OCI-LY7 (cell line): ENCODE measurements at regions not wholly inside any gene's neighbourhood (a gene's known extent, or its start where the extent isn't known, plus 50 kb on each side); places are given as distances from the start of the nearest gene placed in this dataset.

Experiments used
- BruUV-seq: library from RNA; stranded (reverse); fragments of 400-500 nt; replicated peaks from 2 replicates; lab custom pipeline; 2021; lab: Mats Ljungman, UMichigan
- CTCF ChIA-PET: fragments of 300-600 bp; sonication (Branson Sonifier 250); formaldehyde crosslinking; loops from one replicate; lab custom pipeline; 2022; ENCODE audit warnings: antibody characterized with exemption; ENCODE audit not compliant: unreplicated experiment; lab: Charles Lee
- POLR2A ChIA-PET: fragments of 300-600 bp; sonication (Branson Sonifier 250); formaldehyde crosslinking; loops from one replicate; lab custom pipeline; 2022; ENCODE audit warnings: antibody characterized with exemption; lab: Charles Lee
- DNase-seq: peaks from one replicate; pipeline ENCODE4 v3.0.0-alpha.2; 2015; ENCODE audit warnings: low spot score
- H2AFZ ChIP-seq: fragments of 200-600 bp; sonication (generic), shearing (Covaris generic); 2 replicates; pipeline ENCODE4 v1.6.1; 2014; ENCODE audit warnings: mild to moderate bottlenecking, antibody characterized with exemption, low read length, moderate library complexity
- H3K27ac ChIP-seq: fragments of 200-600 bp; sonication (generic); 2 replicates; pipeline ENCODE4 v1.5.1; 2014; ENCODE audit warnings: mixed run types, low read depth, mild to moderate bottlenecking, moderate library complexity, low read length, inconsistent platforms; ENCODE audit not compliant: poor library complexity, severe bottlenecking
- H3K36me3 ChIP-seq: fragments of 200-600 bp; sonication (generic); 2 replicates; pipeline ENCODE4 v1.6.1; 2014; ENCODE audit warnings: mild to moderate bottlenecking, antibody characterized with exemption, low read length, moderate library complexity, mixed read lengths; ENCODE audit not compliant: insufficient read depth
- H3K4me1 ChIP-seq: fragments of 200-600 bp; sonication (generic); 2 replicates; pipeline ENCODE4 v1.5.1; 2014; ENCODE audit warnings: mild to moderate bottlenecking, low read length; ENCODE audit not compliant: insufficient read depth, poor library complexity, severe bottlenecking
- H3K4me2 ChIP-seq: fragments of 200-600 bp; sonication (generic); 2 replicates; pipeline ENCODE4 v1.6.1; 2014; ENCODE audit warnings: mild to moderate bottlenecking, low read length
- H3K4me3 ChIP-seq: fragments of 200-600 bp; sonication (generic); 2 replicates; pipeline ENCODE4 v1.5.1; 2014; ENCODE audit warnings: mild to moderate bottlenecking, low read depth, low read length; ENCODE audit not compliant: poor library complexity, severe bottlenecking
- H3K79me2 ChIP-seq: fragments of 200-600 bp; sonication (generic); 2 replicates; pipeline ENCODE4 v1.6.1; 2016; ENCODE audit warnings: low read depth, mild to moderate bottlenecking, low read length, moderate library complexity, mixed read lengths; ENCODE audit not compliant: insufficient read depth
- H3K9me2 ChIP-seq: fragments of 200-600 bp; sonication (generic); 2 replicates; pipeline ENCODE4 v1.6.1; 2016; ENCODE audit warnings: mild to moderate bottlenecking, low read length, mixed read lengths; ENCODE audit not compliant: insufficient read depth
- H3K9me3 ChIP-seq: fragments of 200-600 bp; sonication (generic); 2 replicates; pipeline ENCODE4 v1.6.1; 2014; ENCODE audit warnings: mild to moderate bottlenecking, mixed run types, low read length, mixed read lengths
- H4K20me1 ChIP-seq: fragments of 200-600 bp; sonication (generic); 2 replicates; pipeline ENCODE4 v1.6.1; 2014; ENCODE audit warnings: mild to moderate bottlenecking, antibody characterized with exemption, low read length, moderate library complexity, mixed read lengths; ENCODE audit not compliant: insufficient read depth
- EZH2phosphoT487 ChIP-seq: fragments of 200-600 bp; sonication (generic); IDR thresholded peaks from 2 replicates; pipeline ENCODE4 v1.6.1; 2018; ENCODE audit warnings: low read depth, borderline replicate concordance, mild to moderate bottlenecking, mixed run types, antibody characterized with exemption, low read length, moderate library complexity, mixed read lengths
- intact Hi-C: fragments of 100-400 bp; cut with micrococcal nuclease; formaldehyde crosslinking; loops from one replicate; pipeline ENCODE4 v1.10.0; 2022; ENCODE audit not compliant: unreplicated experiment
- TF ChIP-seq, protein P1 (sequence below): fragments of 200-600 bp; sonication (generic); conservative IDR thresholded peaks from 2 replicates; pipeline ENCODE4 v1.5.1; 2014; ENCODE audit warnings: mild to moderate bottlenecking, antibody characterized with exemption, low read length, moderate library complexity, mixed read lengths

DNA sequence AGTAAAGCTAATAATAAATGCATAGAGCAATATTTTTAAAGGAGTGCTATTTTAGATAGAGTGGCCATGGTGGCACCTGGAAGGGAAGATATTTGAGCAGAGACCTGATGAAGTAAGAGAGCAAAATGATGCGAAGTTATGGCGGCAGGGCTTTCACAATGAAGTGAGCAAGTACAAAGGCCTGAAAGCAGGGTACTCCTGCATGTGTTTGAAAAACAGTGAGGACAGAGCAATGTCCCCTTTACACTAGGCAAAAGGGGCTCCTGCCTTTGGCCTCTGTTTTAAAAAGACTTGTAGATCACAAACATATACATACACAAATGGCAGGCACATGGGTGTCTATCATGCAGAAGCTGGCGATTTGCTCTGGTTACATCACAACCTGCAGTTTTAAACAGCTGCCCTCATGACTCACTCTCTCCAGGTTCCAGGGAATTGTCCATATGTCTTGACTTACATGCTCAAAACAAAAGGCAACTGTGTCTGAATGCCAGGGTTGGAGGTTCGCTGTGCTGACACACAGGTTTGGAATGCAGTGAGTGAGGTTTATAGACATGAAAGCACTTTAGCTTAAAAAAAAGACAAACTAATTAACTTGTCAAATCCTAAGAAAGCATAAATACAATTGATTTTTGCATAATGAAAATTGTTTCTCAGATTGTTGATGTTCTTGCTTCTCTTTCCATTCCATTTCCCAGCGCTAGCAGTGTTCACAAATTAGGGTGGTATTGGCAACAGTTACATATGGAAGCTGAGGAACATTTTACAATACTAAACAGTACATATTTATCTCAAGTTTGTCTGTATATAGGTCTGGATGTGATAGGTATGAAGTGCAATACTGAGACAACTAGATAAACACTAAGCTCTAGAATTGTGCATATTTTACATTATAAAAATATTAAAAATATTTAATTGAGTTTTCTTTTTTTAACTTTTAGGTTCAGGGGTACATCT is 313.9 kb downstream of the BARHL2 start:
- Histone ChIP-seq H3K4me3 (no peak overlapping the region), H2AFZ (no peak overlapping the region), H3K27ac (no peak overlapping the region), H4K20me1 (no peaks in the 10 kb centered on the region), H3K9me3 (no peaks in the 10 kb centered on the region), H3K9me2 (no peaks in the 10 kb centered on the region), H3K79me2 (no peaks in the 10 kb centered on the region), H3K4me1 (no peaks in the 10 kb centered on the region), H3K4me2 (no peak overlapping the region), H3K36me3 (no peaks in the 10 kb centered on the region)
- DNase-seq: no peak
- TF ChIP-seq EZH2phosphoT487: no peak
- TF ChIP-seq, protein P1, sequence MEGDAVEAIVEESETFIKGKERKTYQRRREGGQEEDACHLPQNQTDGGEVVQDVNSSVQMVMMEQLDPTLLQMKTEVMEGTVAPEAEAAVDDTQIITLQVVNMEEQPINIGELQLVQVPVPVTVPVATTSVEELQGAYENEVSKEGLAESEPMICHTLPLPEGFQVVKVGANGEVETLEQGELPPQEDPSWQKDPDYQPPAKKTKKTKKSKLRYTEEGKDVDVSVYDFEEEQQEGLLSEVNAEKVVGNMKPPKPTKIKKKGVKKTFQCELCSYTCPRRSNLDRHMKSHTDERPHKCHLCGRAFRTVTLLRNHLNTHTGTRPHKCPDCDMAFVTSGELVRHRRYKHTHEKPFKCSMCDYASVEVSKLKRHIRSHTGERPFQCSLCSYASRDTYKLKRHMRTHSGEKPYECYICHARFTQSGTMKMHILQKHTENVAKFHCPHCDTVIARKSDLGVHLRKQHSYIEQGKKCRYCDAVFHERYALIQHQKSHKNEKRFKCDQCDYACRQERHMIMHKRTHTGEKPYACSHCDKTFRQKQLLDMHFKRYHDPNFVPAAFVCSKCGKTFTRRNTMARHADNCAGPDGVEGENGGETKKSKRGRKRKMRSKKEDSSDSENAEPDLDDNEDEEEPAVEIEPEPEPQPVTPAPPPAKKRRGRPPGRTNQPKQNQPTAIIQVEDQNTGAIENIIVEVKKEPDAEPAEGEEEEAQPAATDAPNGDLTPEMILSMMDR: no peak
- intact Hi-C loops: no loop called here
- ChIA-PET POLR2A (interaction anchor here (0.8 kb wide), 1 partner anchor 12 kb away, joined by 5 read pairs; no protein-coding TSS in a partner anchor), CTCF (no interaction called here)
- BruUV-seq: no TSS peak

DNA sequence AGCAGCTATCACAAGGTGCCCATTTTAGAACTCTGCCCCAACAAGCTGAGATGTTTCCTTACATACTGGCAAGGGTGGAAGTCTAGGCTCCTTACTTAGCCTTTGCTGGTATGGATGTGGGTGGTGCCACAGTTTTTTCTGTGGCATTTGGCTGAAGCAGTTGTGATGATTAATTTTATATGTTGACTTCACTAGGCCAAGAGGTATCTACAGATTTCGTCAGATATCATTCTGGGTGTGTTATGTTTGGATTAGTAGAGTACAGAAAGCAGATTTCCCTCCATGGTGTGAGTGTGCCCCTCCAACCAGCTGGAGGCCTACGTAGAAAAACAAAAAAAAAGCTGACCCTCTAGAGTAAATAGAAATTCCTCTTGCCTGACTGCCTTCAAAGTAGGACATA is 317.0 kb downstream of the BARHL2 start:
- TF ChIP-seq EZH2phosphoT487: no peak
- TF ChIP-seq, protein P1: no peak
- H3K79me2 ChIP-seq: no peaks in the 10 kb centered on the region
- H3K4me3 ChIP-seq: no peak overlapping the region
- no peak for DNase-seq
- H3K9me2 ChIP-seq: no peaks in the 10 kb centered on the region
- no peaks in the 10 kb centered on the region for H3K4me1 ChIP-seq
- no TSS peak for BruUV-seq
- H3K27ac ChIP-seq: no peak overlapping the region
- H3K36me3 ChIP-seq: no peaks in the 10 kb centered on the region
- ChIA-PET CTCF (no interaction called here), POLR2A (no interaction called here)
- H3K4me2 ChIP-seq: no peak overlapping the region
- H2AFZ ChIP-seq: no peak overlapping the region
- H4K20me1 ChIP-seq: no peaks in the 10 kb centered on the region
- H3K9me3 ChIP-seq: no peaks in the 10 kb centered on the region
- intact Hi-C loops: no loop called here

DNA sequence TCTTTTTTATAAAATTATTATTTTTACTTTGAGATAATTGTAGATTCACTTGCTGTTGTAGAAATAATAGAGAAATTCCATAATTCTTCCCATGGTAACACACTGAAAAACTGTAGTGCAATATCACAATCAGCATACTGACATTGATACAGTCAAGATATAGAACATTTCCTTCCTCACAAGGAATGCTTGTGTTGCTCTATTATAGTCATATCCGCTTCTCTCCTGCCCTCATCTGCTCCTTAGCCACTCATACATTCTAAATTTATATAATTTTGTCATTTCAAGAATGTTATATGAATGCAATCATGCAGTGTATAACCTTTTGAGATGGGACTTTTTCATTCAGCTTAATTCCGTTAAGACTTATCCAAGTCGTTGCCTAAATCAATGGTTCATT is 320.2 kb downstream of the BARHL2 start:
- Histone ChIP-seq H3K27ac (no peak overlapping the region), H2AFZ (no peak overlapping the region), H3K9me3 (no peaks in the 10 kb centered on the region), H3K4me1 (no peaks in the 10 kb centered on the region), H3K36me3 (no peaks in the 10 kb centered on the region), H3K4me3 (no peak overlapping the region), H4K20me1 (no peaks in the 10 kb centered on the region), H3K79me2 (no peaks in the 10 kb centered on the region), H3K4me2 (no peak overlapping the region), H3K9me2 (no peaks in the 10 kb centered on the region)
- TF ChIP-seq EZH2phosphoT487: no peak
- TF ChIP-seq, protein P1: no peak
- DNase-seq: no peak
- no TSS peak for BruUV-seq
- intact Hi-C loops: no loop called here
- CTCF ChIA-PET: no interaction called here
- POLR2A ChIA-PET: no interaction called here
